ENCODE measurements at regions not wholly inside any gene's neighbourhood (a gene's known extent, or its start where the extent isn't known, plus 50 kb on each side); places are given as distances from the start of the nearest gene placed in this dataset.
"Not testable (repeated sequence)": the region's sequence is repeated elsewhere in the genome, so short reads cannot be mapped to it uniquely, and the experiment has no call there.

- DNase-seq (ENCODE audit: low read depth, low spot score): no peak
Measured at GRCh38 chr16:75837264-75837663, 111.0 kb upstream of the CPHXL start.

- DNase-seq (ENCODE audit: low read depth, low spot score): no peak
Measured at GRCh38 chr16:75837681-75838080, 111.4 kb upstream of the CPHXL start.

- DNase-seq (ENCODE audit: low read depth, low spot score): no peak
Measured at GRCh38 chr16:75841517-75841916, 115.2 kb upstream of the CPHXL start.

- no peak for DNase-seq (ENCODE audit: low read depth, low spot score)
Measured at GRCh38 chr16:75847172-75847571, 120.9 kb upstream of the CPHXL start.

GRCh38 chr16:75854152-75854551 lies 127.9 kb upstream of the CPHXL start:
- no peak for DNase-seq (ENCODE audit: low read depth, low spot score)

GRCh38 chr16:75860326-75861053 lies 134.2 kb upstream of the CPHXL start:
- DNase-seq (ENCODE audit: low read depth, low spot score): no peak

- DNase-seq (ENCODE audit: low read depth, low spot score): no peak
Measured at GRCh38 chr16:75861311-75862097, 135.2 kb upstream of the CPHXL start.

- no peak for DNase-seq (ENCODE audit: low read depth, low spot score)
Measured at GRCh38 chr16:75862098-75862386, 135.8 kb upstream of the CPHXL start.

GRCh38 chr16:75864243-75864642 lies 138.0 kb upstream of the CPHXL start:
- no peak for DNase-seq (ENCODE audit: low read depth, low spot score)

- DNase-seq (ENCODE audit: low read depth, low spot score): no peak
Measured at GRCh38 chr16:75865736-75866135, 139.4 kb upstream of the CPHXL start.

GRCh38 chr16:75868636-75869632 lies 142.6 kb upstream of the CPHXL start:
- no peak for DNase-seq (ENCODE audit: low read depth, low spot score)

GRCh38 chr16:75881280-75881679 lies 155.0 kb upstream of the CPHXL start:
- not testable (repeated sequence) for DNase-seq (ENCODE audit: low read depth, low spot score)

GRCh38 chr16:75899163-75899562 lies 172.9 kb upstream of the CPHXL start:
- DNase-seq (ENCODE audit: low read depth, low spot score): no peak

GRCh38 chr16:75908331-75909117 lies 182.2 kb upstream of the CPHXL start:
- no peak for DNase-seq (ENCODE audit: low read depth, low spot score)

GRCh38 chr16:75909746-75910145 lies 183.5 kb upstream of the CPHXL start:
- no peak for DNase-seq (ENCODE audit: low read depth, low spot score)

GRCh38 chr16:75911896-75912295 lies 185.6 kb upstream of the CPHXL start:
- DNase-seq (ENCODE audit: low read depth, low spot score): no peak

- DNase-seq (ENCODE audit: low read depth, low spot score): no peak
Measured at GRCh38 chr16:75913958-75914357, 187.7 kb upstream of the CPHXL start.

GRCh38 chr16:75916451-75916850 lies 190.2 kb upstream of the CPHXL start:
- DNase-seq (ENCODE audit: low read depth, low spot score): no peak

GRCh38 chr16:75918109-75918508 lies 191.8 kb upstream of the CPHXL start:
- no peak for DNase-seq (ENCODE audit: low read depth, low spot score)

- DNase-seq (ENCODE audit: low read depth, low spot score): no peak
Measured at GRCh38 chr16:75919664-75920063, 193.4 kb upstream of the CPHXL start.

- no peak for DNase-seq (ENCODE audit: low read depth, low spot score)
Measured at GRCh38 chr16:75921281-75921680, 195.0 kb upstream of the CPHXL start.

Measured in smooth muscle cell of the brain vasculature (primary cell).